SJCRH30 (cell line): ENCODE measurements at regions not wholly inside any gene's neighbourhood (a gene's known extent, or its start where the extent isn't known, plus 50 kb on each side); places are given as distances from the start of the nearest gene placed in this dataset.
"Not testable (repeated sequence)": the region's sequence is repeated elsewhere in the genome, so short reads cannot be mapped to it uniquely, and the experiment has no call there.

Experiments
- DNase-seq, 2 experiments: peaks; one replicate each; pipeline ENCODE4 v3.0.0-alpha.2; 2015 to 2020
- H3K27ac ChIP-seq: fragments of 250-450 bp; sonication (Bioruptor Pico); 2 replicates; pipeline ENCODE4 v1.5.1; 2020; ENCODE audit warnings: mild to moderate bottlenecking, moderate library complexity
- H3K27me3 ChIP-seq: fragments of 250-450 bp; sonication (Bioruptor Pico); 2 replicates; pipeline ENCODE4 v1.5.1; 2020; ENCODE audit warnings: mild to moderate bottlenecking, moderate library complexity
- H3K36me3 ChIP-seq: fragments of 250-450 bp; sonication (Bioruptor Pico); 2 replicates; pipeline ENCODE4 v1.5.1; 2020; ENCODE audit warnings: mild to moderate bottlenecking, moderate library complexity
- H3K4me1 ChIP-seq: fragments of 250-450 bp; sonication (Bioruptor Pico); 2 replicates; pipeline ENCODE4 v1.5.1; 2020; ENCODE audit warnings: mild to moderate bottlenecking, moderate library complexity
- H3K4me3 ChIP-seq: fragments of 250-450 bp; sonication (Bioruptor Pico); 2 replicates; pipeline ENCODE4 v1.5.1; 2020; ENCODE audit warnings: mild to moderate bottlenecking, moderate library complexity
- H3K9me3 ChIP-seq: fragments of 250-450 bp; sonication (Bioruptor Pico); replicated peaks from 2 replicates; pipeline ENCODE4 v1.5.1; 2020; ENCODE audit warnings: mild to moderate bottlenecking, moderate library complexity

GRCh38 chr17:21509356-21509755 is 133.2 kb downstream of the KCNJ12 start:
- not testable (repeated sequence) for H3K36me3 ChIP-seq, H3K4me1 ChIP-seq, DNase-seq, H3K4me3 ChIP-seq, H3K27ac ChIP-seq, H3K9me3 ChIP-seq
- peaks cover 33% of the 10 kb centered on the region for H3K27me3 ChIP-seq

- DNase-seq, result no peak
- Histone ChIP-seq H3K36me3 (no peaks in the 10 kb centered on the region), H3K27ac (no peak overlapping the region), H3K27me3 (peaks cover 27% of the 10 kb centered on the region), H3K4me3 (no peak overlapping the region), H3K9me3 (no peaks in the 10 kb centered on the region; the same call in 1 of the 2 replicates), H3K4me1 (no peaks in the 10 kb centered on the region)
Measured at GRCh38 chr17:21510686-21511362, 134.7 kb downstream of the KCNJ12 start.

- Histone ChIP-seq H3K27me3 (peaks cover 26% of the 10 kb centered on the region), H3K36me3 (no peaks in the 10 kb centered on the region), H3K9me3 (no peaks in the 10 kb centered on the region; the same call in 1 of the 2 replicates), H3K4me3 (no peak overlapping the region), H3K27ac (no peak overlapping the region), H3K4me1 (no peaks in the 10 kb centered on the region)
- DNase-seq, result peak; percentile 56 to 68
Measured at GRCh38 chr17:21511363-21512195, 135.4 kb downstream of the KCNJ12 start.

- no peaks in the 10 kb centered on the region for H3K36me3 ChIP-seq
- H3K27ac ChIP-seq, result no peak overlapping the region
- H3K4me3 ChIP-seq, result no peak overlapping the region
- H3K27me3 ChIP-seq, result peaks cover 24% of the 10 kb centered on the region
- H3K4me1 ChIP-seq, result no peaks in the 10 kb centered on the region
- no peaks in the 10 kb centered on the region; the same call in 1 of the 2 replicates for H3K9me3 ChIP-seq
- DNase-seq, result no peak
Measured at GRCh38 chr17:21512307-21513011, 136.3 kb downstream of the KCNJ12 start.

- Histone ChIP-seq H3K27me3 (peaks cover 30% of the 10 kb centered on the region), H3K27ac (no peak overlapping the region), H3K4me3 (no peak overlapping the region), H3K9me3 (no peaks in the 10 kb centered on the region), H3K4me1 (no peaks in the 10 kb centered on the region), H3K36me3 (no peaks in the 10 kb centered on the region)
- peak; percentile 88 to 96 for DNase-seq
Measured at GRCh38 chr17:21513012-21513570, 136.9 kb downstream of the KCNJ12 start.

- not testable (repeated sequence) for H3K36me3 ChIP-seq, H3K9me3 ChIP-seq, DNase-seq, H3K4me3 ChIP-seq, H3K27ac ChIP-seq, H3K4me1 ChIP-seq
- peaks cover 35% of the 10 kb centered on the region for H3K27me3 ChIP-seq
Measured at GRCh38 chr17:21514567-21514966, 138.4 kb downstream of the KCNJ12 start.

GRCh38 chr17:21517538-21518293 is 141.6 kb downstream of the KCNJ12 start:
- H3K27ac ChIP-seq, result no peak overlapping the region
- no peaks in the 10 kb centered on the region for H3K36me3 ChIP-seq
- H3K4me3 ChIP-seq, result no peak overlapping the region
- no peak for DNase-seq
- peaks cover 24% of the 10 kb centered on the region for H3K27me3 ChIP-seq
- no peaks in the 10 kb centered on the region for H3K4me1 ChIP-seq
- no peaks in the 10 kb centered on the region for H3K9me3 ChIP-seq

GRCh38 chr17:21522755-21523336 is 146.7 kb downstream of the KCNJ12 start:
- no peak overlapping the region for H3K4me3 ChIP-seq
- no peak for DNase-seq
- H3K27ac ChIP-seq, result no peak overlapping the region
- no peaks in the 10 kb centered on the region for H3K36me3 ChIP-seq
- H3K9me3 ChIP-seq, result no peaks in the 10 kb centered on the region
- H3K27me3 ChIP-seq, result peaks cover 29% of the 10 kb centered on the region
- peaks cover 9% of the 10 kb centered on the region for H3K4me1 ChIP-seq

- DNase-seq, result peak; percentile 74
- H3K27ac ChIP-seq, result no peak overlapping the region
- H3K4me3 ChIP-seq, result no peak overlapping the region; the same call in 1 of the 2 replicates
Measured at GRCh38 chr17:21523497-21524210, 147.5 kb downstream of the KCNJ12 start.

GRCh38 chr17:21524211-21524591 is 148.0 kb downstream of the KCNJ12 start:
- peak; percentile 42 to 56 for DNase-seq
- Histone ChIP-seq H3K9me3 (no peaks in the 10 kb centered on the region), H3K4me1 (peaks cover 9% of the 10 kb centered on the region), H3K36me3 (no peaks in the 10 kb centered on the region), H3K27ac (no peak overlapping the region), H3K4me3 (no peak overlapping the region; the same call in 1 of the 2 replicates), H3K27me3 (peaks cover 22% of the 10 kb centered on the region)

More at GRCh38 chr17:21523497-21524210, 147.5 kb downstream of the KCNJ12 start:
- Histone ChIP-seq H3K9me3 (no peaks in the 10 kb centered on the region), H3K36me3 (no peaks in the 10 kb centered on the region), H3K4me1 (peaks cover 9% of the 10 kb centered on the region), H3K27me3 (peaks cover 24% of the 10 kb centered on the region)

- Histone ChIP-seq H3K36me3 (no peaks in the 10 kb centered on the region), H3K4me3 (no peak overlapping the region), H3K9me3 (no peaks in the 10 kb centered on the region), H3K4me1 (peaks cover 9% of the 10 kb centered on the region), H3K27ac (no peak overlapping the region), H3K27me3 (peaks cover 34% of the 10 kb centered on the region)
- DNase-seq, result peak in 1 of 2 experiments; percentile 42
Measured at GRCh38 chr17:21525464-21526130, 149.4 kb downstream of the KCNJ12 start.

GRCh38 chr17:21528031-21528695 is 152.0 kb downstream of the KCNJ12 start:
- DNase-seq, result no peak
- Histone ChIP-seq H3K27ac (no peak overlapping the region), H3K9me3 (no peaks in the 10 kb centered on the region), H3K27me3 (peaks cover 38% of the 10 kb centered on the region), H3K4me1 (peaks cover 9% of the 10 kb centered on the region), H3K36me3 (no peaks in the 10 kb centered on the region), H3K4me3 (no peak overlapping the region)
